Prostate gland (tissue), 2 donors: ENCODE measurements at regions not wholly inside any gene's neighbourhood (a gene's known extent, or its start where the extent isn't known, plus 50 kb on each side); places are given as distances from the start of the nearest gene placed in this dataset.

ENCODE experiments used
- CTCF ChIP-seq, 4 experiments: fragments of 200-600 bp in 2 of 4; fragments of 450-650 bp in 2 of 4; sonication (generic) in 2 of 4; IDR thresholded peaks; 1 replicate in 3 of 4; 2 replicates in 1 of 4; pipeline ENCODE4 v1.5.1; 2016 to 2019; ENCODE audit warnings: antibody characterized with exemption in 4 of 4, mild to moderate bottlenecking in 2 of 4, moderate library complexity in 2 of 4
- POLR2AphosphoS5 ChIP-seq: sonication (generic); formaldehyde crosslinking; IDR thresholded peaks from one replicate; pipeline ENCODE4 v1.6.1; 2017; ENCODE audit warnings: antibody characterized with exemption

DNA sequence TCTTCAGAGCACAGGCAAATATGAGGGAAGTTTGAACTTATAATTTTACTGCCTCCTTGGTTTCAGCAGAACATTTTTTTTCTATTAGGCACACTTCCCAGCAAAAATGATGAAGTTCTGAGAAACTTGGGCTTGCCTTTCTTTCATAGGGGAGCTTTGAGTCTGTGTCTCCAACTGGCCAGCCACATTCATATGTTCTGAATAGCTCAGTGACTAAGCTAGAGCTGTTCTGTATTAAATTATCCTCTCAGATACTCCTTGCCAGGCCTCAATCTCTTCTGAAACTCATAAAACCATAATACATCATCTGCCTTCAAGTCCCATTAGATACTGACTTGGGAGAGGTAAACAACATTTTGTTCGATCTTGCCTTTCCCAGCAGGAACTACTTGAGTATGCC is 476.5 kb downstream of the GPAM start:
- TF ChIP-seq CTCF (IDR thresholded peaks at IDR 0.05): no peak
- TF ChIP-seq POLR2AphosphoS5: no peak
